ENCODE measurements at regions not wholly inside any gene's neighbourhood (a gene's known extent, or its start where the extent isn't known, plus 50 kb on each side); places are given as distances from the start of the nearest gene placed in this dataset.

DNA sequence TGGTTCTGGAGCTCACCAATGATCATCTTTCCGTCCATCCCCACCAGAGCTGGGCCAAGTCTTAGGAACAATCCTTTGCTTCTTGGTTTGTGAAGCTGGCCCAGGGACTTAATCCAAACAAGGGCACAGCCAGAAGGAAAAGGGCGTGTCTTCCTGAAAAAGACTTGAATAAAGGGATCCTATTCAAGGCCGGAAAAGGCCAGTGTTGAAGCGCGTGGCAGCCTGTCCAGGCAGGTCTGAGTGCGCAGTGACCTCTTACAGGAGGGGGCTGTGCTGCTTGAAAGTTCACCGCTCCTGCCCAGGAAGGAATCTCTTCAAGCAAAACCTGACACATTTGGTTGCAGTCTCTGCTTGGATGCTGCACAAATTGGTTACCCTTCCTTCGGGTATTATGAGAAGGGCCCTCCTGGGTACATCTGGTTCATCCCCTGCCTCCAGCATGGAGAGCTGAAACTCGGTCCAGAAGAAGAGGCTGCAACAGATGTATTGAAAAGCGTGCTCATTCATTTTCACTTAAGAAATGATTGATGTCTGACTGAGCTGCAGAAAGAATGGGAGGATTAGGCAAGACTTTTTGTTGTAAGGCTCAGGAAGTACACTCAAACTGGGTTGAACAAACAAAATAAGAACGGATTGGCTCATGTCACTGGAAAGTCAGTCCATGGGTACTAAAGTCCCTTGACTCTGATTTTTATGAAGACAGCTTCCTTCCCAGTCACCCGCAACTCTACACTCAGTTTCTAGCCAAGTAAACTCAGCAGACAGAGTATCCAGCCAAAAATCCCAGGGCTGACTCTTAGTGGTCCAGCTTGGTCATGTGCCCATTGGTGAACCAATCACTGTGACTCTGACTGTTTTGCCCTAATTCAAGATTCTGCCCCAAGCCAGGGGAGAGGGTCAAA, 136.3 kb downstream of the TFAP2C start:
- TF ChIP-seq, protein P1, sequence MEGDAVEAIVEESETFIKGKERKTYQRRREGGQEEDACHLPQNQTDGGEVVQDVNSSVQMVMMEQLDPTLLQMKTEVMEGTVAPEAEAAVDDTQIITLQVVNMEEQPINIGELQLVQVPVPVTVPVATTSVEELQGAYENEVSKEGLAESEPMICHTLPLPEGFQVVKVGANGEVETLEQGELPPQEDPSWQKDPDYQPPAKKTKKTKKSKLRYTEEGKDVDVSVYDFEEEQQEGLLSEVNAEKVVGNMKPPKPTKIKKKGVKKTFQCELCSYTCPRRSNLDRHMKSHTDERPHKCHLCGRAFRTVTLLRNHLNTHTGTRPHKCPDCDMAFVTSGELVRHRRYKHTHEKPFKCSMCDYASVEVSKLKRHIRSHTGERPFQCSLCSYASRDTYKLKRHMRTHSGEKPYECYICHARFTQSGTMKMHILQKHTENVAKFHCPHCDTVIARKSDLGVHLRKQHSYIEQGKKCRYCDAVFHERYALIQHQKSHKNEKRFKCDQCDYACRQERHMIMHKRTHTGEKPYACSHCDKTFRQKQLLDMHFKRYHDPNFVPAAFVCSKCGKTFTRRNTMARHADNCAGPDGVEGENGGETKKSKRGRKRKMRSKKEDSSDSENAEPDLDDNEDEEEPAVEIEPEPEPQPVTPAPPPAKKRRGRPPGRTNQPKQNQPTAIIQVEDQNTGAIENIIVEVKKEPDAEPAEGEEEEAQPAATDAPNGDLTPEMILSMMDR (IDR thresholded peaks at IDR 0.05), result no peak
- TF ChIP-seq TCF7L2 (IDR thresholded peaks at IDR 0.05; ENCODE audit: low read depth, low read length) (no peak), POLR2AphosphoS5 (IDR thresholded peaks at IDR 0.05; ENCODE audit: low read depth, low read length) (no peak), SIN3A (IDR thresholded peaks at IDR 0.05; ENCODE audit: borderline replicate concordance, insufficient read depth, low read depth, low read length) (no peak)
- TF ChIP-seq, protein P2, sequence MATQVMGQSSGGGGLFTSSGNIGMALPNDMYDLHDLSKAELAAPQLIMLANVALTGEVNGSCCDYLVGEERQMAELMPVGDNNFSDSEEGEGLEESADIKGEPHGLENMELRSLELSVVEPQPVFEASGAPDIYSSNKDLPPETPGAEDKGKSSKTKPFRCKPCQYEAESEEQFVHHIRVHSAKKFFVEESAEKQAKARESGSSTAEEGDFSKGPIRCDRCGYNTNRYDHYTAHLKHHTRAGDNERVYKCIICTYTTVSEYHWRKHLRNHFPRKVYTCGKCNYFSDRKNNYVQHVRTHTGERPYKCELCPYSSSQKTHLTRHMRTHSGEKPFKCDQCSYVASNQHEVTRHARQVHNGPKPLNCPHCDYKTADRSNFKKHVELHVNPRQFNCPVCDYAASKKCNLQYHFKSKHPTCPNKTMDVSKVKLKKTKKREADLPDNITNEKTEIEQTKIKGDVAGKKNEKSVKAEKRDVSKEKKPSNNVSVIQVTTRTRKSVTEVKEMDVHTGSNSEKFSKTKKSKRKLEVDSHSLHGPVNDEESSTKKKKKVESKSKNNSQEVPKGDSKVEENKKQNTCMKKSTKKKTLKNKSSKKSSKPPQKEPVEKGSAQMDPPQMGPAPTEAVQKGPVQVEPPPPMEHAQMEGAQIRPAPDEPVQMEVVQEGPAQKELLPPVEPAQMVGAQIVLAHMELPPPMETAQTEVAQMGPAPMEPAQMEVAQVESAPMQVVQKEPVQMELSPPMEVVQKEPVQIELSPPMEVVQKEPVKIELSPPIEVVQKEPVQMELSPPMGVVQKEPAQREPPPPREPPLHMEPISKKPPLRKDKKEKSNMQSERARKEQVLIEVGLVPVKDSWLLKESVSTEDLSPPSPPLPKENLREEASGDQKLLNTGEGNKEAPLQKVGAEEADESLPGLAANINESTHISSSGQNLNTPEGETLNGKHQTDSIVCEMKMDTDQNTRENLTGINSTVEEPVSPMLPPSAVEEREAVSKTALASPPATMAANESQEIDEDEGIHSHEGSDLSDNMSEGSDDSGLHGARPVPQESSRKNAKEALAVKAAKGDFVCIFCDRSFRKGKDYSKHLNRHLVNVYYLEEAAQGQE (IDR thresholded peaks at IDR 0.05; ENCODE audit: insufficient read depth in 1 of 2, low read depth in 2 of 2, low read length in 1 of 2), result no peak
